Non-pigmented ciliary epithelial cell (primary cell): ENCODE measurements at regions not wholly inside any gene's neighbourhood (a gene's known extent, or its start where the extent isn't known, plus 50 kb on each side); places are given as distances from the start of the nearest gene placed in this dataset.
"Not testable (repeated sequence)": the region's sequence is repeated elsewhere in the genome, so short reads cannot be mapped to it uniquely, and the experiment has no call there.

ENCODE experiments used
- DNase-seq: peaks from one replicate; pipeline ENCODE4 v3.0.0-alpha.2; 2010; ENCODE audit warnings: low read depth

- no peak for DNase-seq
These were observed 98.1 kb downstream of the CCDC71L start for GRCh38 chr7:106562711-106563366.

GRCh38 chr7:106561666-106562411 lies 99.1 kb downstream of the CCDC71L start:
- no peak for DNase-seq

DNA sequence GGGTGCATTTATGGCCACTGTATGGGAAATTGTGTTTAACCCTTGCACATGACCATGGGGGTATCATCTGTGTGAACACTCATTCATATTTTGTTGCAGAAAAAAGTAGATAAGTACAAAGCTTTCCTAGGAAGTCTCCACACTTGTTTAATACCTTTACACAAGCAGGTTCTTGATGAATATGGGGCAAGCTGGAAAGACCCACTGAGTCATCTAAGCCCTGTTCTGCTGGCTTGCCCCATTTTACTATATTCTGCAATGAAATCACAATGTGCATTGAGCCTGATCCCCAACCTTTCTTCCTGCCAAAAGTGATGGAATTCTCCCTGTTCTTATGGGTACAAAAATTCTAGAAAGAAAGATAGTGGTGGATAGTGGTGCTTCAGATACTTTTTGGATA lies 99.8 kb downstream of the CCDC71L start:
- DNase-seq: no peak

DNA sequence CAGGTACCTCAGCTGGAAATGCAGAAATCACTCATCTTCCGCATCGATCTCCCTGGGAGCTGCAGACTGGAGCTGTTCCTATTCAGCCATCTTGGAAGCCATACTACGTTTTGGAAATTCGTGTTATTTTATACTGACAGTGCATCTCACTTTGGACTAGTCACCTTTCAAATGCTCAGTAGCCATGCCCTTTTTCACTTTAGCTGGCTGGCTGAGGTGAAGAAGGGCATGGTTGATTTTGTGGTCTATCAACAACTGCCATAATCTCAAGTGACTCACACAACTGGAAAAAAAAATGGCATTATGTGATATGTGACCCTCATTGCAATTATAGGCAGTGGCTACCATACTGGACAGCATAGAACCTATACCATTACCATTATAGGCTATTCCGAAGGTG lies 100.5 kb downstream of the CCDC71L start:
- no peak for DNase-seq

DNA sequence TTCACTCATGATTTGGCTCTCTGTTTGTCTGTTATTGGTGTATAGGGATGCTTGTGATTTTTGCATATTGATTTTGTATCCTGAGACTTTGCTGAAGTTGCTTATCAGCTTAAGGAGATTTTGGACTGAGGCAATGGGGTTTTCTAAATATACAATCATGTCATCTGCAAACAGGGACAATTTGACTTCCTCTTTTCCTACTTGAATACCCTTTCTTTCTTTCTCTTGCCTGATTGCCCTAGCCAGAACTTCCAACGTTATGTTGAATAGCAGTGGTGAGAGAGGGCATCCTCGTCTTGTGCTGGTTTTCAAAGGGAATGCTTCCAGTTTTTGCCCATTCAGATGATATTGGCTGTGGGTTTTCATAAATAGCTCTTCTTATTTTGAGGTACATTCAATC lies 104.7 kb downstream of the CCDC71L start:
- not testable (repeated sequence) for DNase-seq

DNA sequence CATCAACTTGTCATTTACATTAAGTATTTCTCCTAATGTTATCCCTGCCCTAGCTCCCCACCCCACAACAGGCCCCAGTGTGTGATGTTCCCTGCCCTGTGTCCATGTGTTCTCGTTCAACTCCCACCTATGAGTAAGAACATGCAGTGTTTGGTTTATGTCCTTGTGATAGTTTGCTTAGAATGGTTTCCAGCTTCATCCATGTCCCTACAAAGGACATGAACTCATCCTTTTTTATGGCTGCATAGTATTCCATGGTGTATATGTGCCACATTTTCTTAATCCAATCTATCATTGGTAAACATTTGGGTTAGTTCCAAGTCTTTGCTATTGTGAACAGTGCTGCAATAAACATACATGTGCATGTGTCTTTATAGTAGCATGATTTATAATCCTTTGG lies 106.3 kb downstream of the CCDC71L start:
- DNase-seq: not testable (repeated sequence)

- DNase-seq: no peak
These were observed 107.5 kb downstream of the CCDC71L start for GRCh38 chr7:106553446-106553836.

GRCh38 chr7:106552645-106553445 lies 108.1 kb downstream of the CCDC71L start:
- no peak for DNase-seq

DNA sequence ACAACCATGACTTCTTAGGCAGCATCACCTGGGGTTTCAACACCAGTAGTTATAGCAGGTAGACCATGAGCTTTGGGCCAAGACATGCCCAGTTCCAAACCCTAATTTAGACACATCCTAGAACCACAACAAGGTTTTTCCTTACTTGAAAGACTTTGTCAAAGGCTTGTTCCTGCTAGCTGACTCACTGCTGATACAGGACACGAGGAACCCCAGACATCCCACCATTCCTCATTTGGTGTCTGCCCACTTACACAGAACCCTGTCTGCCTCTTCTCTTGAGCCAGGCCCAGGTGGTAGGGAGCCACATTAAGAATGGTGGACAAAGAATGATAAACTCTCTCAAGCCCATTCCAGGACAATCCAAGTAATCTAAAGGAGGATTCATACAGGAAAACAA lies 109.0 kb downstream of the CCDC71L start:
- no peak for DNase-seq

- no peak for DNase-seq
These were observed 112.5 kb downstream of the CCDC71L start for GRCh38 chr7:106548491-106548890.

GRCh38 chr7:106545275-106545674 lies 115.7 kb downstream of the CCDC71L start:
- DNase-seq: no peak

DNA sequence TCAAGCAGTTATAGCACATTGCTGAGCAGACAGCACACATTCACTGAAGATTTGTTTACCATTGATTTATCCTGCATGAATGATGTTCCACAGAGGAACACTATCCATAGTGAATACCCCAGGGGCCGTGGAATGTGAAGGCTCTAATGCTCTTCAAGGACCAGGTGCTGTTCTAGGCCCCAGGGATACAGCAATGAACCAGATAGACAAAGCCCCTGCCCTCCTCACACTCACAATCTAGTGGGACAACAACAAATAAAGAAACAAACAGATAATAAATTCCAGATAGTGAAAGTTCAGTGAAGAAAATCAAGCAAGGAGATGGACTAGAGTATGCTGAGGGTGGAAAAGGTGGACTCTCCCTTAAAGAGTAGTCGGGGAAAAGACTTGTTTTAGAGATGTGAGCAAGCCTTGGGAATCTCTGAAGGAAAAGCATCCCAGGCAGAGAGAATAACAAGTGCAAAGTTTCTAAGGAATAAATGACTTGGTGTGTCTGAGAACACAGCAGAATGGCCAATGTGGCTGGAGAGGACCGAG lies 117.7 kb downstream of the CCDC71L start:
- DNase-seq: no peak

GRCh38 chr7:106542550-106543220 lies 118.3 kb downstream of the CCDC71L start:
- peak; percentile 81 for DNase-seq

- no peak for DNase-seq
These were observed 122.3 kb downstream of the CCDC71L start for GRCh38 chr7:106538638-106539037.

DNA sequence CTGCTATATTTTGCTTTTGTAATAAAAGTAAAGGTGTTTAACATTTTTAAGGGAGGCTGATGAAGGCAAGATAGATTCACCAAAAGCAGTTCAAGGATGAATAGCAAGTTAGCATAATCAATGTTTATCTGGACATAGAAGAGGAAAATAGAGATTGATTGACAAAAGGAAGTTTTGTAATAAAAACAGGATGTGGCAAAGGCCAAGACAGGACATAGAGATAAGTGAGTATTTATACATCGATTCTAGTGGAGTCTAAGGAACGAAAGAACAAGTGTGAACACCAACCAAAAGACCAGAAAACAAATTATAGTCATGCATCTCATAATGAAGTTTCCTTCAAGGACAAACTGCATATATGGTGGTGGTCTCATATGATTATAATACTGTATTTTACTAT lies 123.8 kb downstream of the CCDC71L start:
- DNase-seq: no peak

GRCh38 chr7:106536079-106536478 lies 124.9 kb downstream of the CCDC71L start:
- DNase-seq: no peak

DNA sequence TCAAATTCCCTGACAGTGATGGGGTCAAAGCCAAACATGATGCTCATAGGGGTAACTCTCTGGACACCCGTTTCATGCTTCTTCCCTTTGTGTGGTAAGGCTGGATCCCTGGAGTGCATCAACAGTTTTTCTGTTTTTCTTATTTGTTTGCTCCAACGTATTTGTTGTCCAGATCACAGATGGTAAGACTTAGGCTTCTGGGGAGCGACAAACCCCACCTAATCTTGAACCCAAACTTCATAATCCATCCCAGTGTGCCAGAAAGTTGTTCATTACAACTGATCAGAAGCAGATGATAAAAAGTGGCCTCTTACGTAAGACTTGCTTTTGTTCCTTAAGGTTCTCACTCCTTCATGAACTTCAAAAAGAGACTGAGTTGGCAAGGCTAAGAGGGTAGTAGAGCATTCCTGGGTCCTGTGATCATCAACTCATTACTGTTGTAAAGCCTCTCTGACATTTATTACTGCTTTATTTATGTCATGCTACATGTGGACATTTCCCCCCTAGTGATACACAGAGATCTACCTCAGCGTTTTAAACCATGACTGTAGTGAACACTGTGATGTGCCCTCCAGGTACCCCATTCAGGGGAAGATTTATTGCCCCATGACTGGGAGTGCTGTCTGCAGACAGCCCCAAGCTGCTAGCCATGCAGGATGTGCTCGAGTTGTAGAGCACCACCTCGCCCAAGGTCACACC lies 125.6 kb downstream of the CCDC71L start:
- DNase-seq: no peak

DNA sequence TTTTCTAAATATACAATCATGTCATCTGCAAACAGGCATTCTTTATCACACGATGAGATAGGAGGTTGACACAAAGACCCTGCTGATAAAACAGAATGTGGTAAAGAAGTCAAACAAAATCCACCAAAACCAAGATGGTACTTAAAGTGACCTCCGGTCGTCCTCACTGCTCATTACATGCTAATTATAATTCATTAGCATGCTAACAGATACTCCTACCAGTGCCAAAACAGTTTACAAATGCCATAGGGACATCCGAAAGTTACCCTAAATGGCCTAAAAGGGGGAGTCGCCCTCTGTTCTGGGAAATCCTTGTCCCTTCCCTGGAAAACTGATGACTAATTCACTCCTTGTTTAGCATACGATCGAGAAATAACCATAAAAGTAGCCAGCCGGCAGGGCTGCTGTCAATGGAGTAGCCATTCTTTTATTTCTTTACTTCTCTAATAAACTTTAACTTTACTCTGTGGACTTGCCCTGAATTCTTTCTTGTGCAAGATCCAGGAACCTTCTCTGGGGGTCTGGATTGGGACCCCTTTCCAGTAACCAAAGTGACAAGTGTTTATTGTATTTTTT lies 126.6 kb downstream of the CCDC71L start:
- DNase-seq: no peak

DNA sequence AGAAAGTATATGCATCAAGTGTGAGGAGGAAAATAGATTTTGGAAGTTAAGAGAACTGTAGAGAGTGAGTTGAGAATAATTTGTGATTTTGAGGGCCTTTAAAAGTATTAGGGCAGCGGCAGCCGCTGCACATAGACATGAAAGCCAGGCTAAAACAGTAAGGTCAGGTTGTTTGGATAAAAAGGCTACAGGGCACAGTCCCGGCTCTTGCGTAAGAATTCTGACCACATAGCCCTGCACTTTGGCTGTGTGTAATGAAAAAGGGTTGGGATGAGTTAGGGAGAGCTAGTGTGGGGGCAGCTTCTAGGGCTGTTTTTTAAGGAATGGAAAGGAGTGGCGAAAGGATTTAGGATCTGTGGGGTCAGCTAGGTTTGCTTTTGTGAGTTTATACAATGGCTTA lies 130.8 kb downstream of the CCDC71L start:
- DNase-seq: not testable (repeated sequence)

- DNase-seq: not testable (repeated sequence)
These were observed 134.3 kb downstream of the CCDC71L start for GRCh38 chr7:106526617-106527016.

GRCh38 chr7:106524690-106525059 lies 136.3 kb downstream of the CCDC71L start:
- no peak for DNase-seq
